HepG2 (cell line): ENCODE measurements at regions not wholly inside any gene's neighbourhood (a gene's known extent, or its start where the extent isn't known, plus 50 kb on each side); places are given as distances from the start of the nearest gene placed in this dataset.

Experiments
- BCL6 ChIP-seq: IDR thresholded peaks from 2 replicates; pipeline ENCODE4 v1.6.1; 2016; ENCODE audit warnings: missing genetic modification reagents, missing compliant biosample characterization
- BHLHE40 ChIP-seq: IDR thresholded peaks from 2 replicates; pipeline ENCODE4 v1.6.1; 2011; ENCODE audit warnings: low read length, improper control_type of control experiment
- DPF2 ChIP-seq: sonication (generic); formaldehyde crosslinking; IDR thresholded peaks from 2 replicates; pipeline ENCODE4 v1.4.0; 2020; ENCODE audit warnings: mild to moderate bottlenecking, low read depth, missing genetic modification reagents, borderline replicate concordance
- FLYWCH1 ChIP-seq: sonication (generic); formaldehyde crosslinking; IDR thresholded peaks from 2 replicates; pipeline ENCODE4 v1.8.1; 2023; ENCODE audit warnings: mild to moderate bottlenecking, missing genetic modification reagents
- GFI1 ChIP-seq: sonication (generic); formaldehyde crosslinking; IDR thresholded peaks from 2 replicates; pipeline ENCODE4 v1.5.0; 2020; ENCODE audit warnings: missing genetic modification reagents, mild to moderate bottlenecking, borderline replicate concordance
- GTF3A ChIP-seq: sonication (generic); formaldehyde crosslinking; conservative IDR thresholded peaks from 2 replicates; pipeline ENCODE4 v1.4.0; 2020; ENCODE audit warnings: mild to moderate bottlenecking, missing genetic modification reagents
- HNF4G ChIP-seq, 2 experiments: sonication (generic) in 1 of 2; formaldehyde crosslinking in 1 of 2; IDR thresholded peaks; 2 replicates each; pipeline versions ENCODE4 v1.4.0 to v1.6.1; 2011 to 2020; ENCODE audit warnings: borderline replicate concordance in 2 of 2, low read depth in 2 of 2, mild to moderate bottlenecking in 2 of 2, low read length in 1 of 2, missing genetic modification reagents in 1 of 2, moderate library complexity in 1 of 2
- IKZF5 ChIP-seq: IDR thresholded peaks from 2 replicates; pipeline ENCODE4 v1.6.1; 2018; ENCODE audit warnings: missing genetic modification reagents, mild to moderate bottlenecking, missing compliant biosample characterization
- ISL2 ChIP-seq: sonication (generic); formaldehyde crosslinking; IDR thresholded peaks from 2 replicates; pipeline ENCODE4 v1.5.0; 2020; ENCODE audit warnings: missing genetic modification reagents
- MBD4 ChIP-seq: IDR thresholded peaks from 2 replicates; pipeline ENCODE4 v1.6.1; 2012; ENCODE audit warnings: low read length, inconsistent platforms, borderline replicate concordance
- NR2F2 ChIP-seq: IDR thresholded peaks from 2 replicates; pipeline ENCODE4 v1.6.1; 2012; ENCODE audit warnings: low read depth, inconsistent platforms, borderline replicate concordance
- PHB2 ChIP-seq: fragments of 450-650 bp; IDR thresholded peaks from 2 replicates; pipeline ENCODE4 v1.6.1; 2018; ENCODE audit not compliant: partially characterized antibody
- PRPF4 ChIP-seq: fragments of 200-400 bp; formaldehyde crosslinking; IDR thresholded peaks from 2 replicates; pipeline ENCODE4 v1.6.1; 2016; ENCODE audit warnings: low read length, low read depth; ENCODE audit not compliant: poor library complexity, severe bottlenecking
- PTBP1 ChIP-seq: fragments of 200-400 bp; formaldehyde crosslinking; IDR thresholded peaks from 2 replicates; pipeline ENCODE4 v1.6.1; 2018; ENCODE audit warnings: low read length, low read depth; ENCODE audit not compliant: poor library complexity, severe bottlenecking
- RBFOX2 ChIP-seq: fragments of 200-400 bp; formaldehyde crosslinking; IDR thresholded peaks from 2 replicates; pipeline ENCODE4 v1.6.1; 2017; ENCODE audit warnings: low read depth, mild to moderate bottlenecking, low read length
- SALL1 ChIP-seq: sonication (generic); formaldehyde crosslinking; IDR thresholded peaks from 2 replicates; pipeline ENCODE4 v1.8.0; 2022; ENCODE audit warnings: mild to moderate bottlenecking, missing genetic modification reagents
- SMC3 ChIP-seq: IDR thresholded peaks from 2 replicates; pipeline ENCODE4 v1.6.1; 2011; ENCODE audit warnings: low read length, improper control_type of control experiment
- SNAPC5 ChIP-seq: sonication (generic); formaldehyde crosslinking; IDR thresholded peaks from 2 replicates; pipeline ENCODE4 v1.8.1; 2023; ENCODE audit warnings: mild to moderate bottlenecking, missing genetic modification reagents, borderline replicate concordance
- TEAD2 ChIP-seq: sonication (generic); formaldehyde crosslinking; IDR thresholded peaks from 2 replicates; pipeline ENCODE4 v1.9.0; 2021; ENCODE audit warnings: missing genetic modification reagents
- TEF ChIP-seq: sonication (generic); formaldehyde crosslinking; IDR thresholded peaks from 2 replicates; pipeline ENCODE4 v1.5.0; 2020; ENCODE audit warnings: missing genetic modification reagents
- ZMYM4 ChIP-seq: sonication (generic); formaldehyde crosslinking; IDR thresholded peaks from 2 replicates; pipeline ENCODE4 v1.8.1; 2023; ENCODE audit warnings: mild to moderate bottlenecking, missing genetic modification reagents
- ZNF496 ChIP-seq: sonication (generic); formaldehyde crosslinking; IDR thresholded peaks from 2 replicates; pipeline ENCODE4 v1.8.1; 2023; ENCODE audit warnings: mild to moderate bottlenecking, moderate library complexity, missing genetic modification reagents; ENCODE audit not compliant: insufficient replicate concordance
- ZNF546 ChIP-seq: sonication (generic); formaldehyde crosslinking; conservative IDR thresholded peaks from 2 replicates; pipeline ENCODE4 v1.8.1; 2023; ENCODE audit warnings: mild to moderate bottlenecking, missing genetic modification reagents
- ZNF780A ChIP-seq: sonication (generic); formaldehyde crosslinking; IDR thresholded peaks from 2 replicates; pipeline ENCODE4 v1.8.0; 2022; ENCODE audit warnings: mild to moderate bottlenecking, missing genetic modification reagents, moderate library complexity
- ZNF83 ChIP-seq: sonication (generic); formaldehyde crosslinking; IDR thresholded peaks from 2 replicates; pipeline ENCODE4 v1.4.0; 2020; ENCODE audit warnings: missing genetic modification reagents, mild to moderate bottlenecking, borderline replicate concordance
- TF ChIP-seq, protein P1 (sequence below): sonication (generic); formaldehyde crosslinking; IDR thresholded peaks from 2 replicates; pipeline ENCODE4 v1.8.0; 2022; ENCODE audit warnings: mild to moderate bottlenecking, missing genetic modification reagents, moderate library complexity
- TF ChIP-seq, protein P2 (sequence below): sonication (generic); formaldehyde crosslinking; IDR thresholded peaks from 2 replicates; pipeline ENCODE4 v1.4.0; 2020; ENCODE audit warnings: missing genetic modification reagents
- TF ChIP-seq, protein P3 (sequence below): sonication (generic); formaldehyde crosslinking; IDR thresholded peaks from 2 replicates; pipeline ENCODE4 v1.4.0; 2020; ENCODE audit warnings: mild to moderate bottlenecking, missing genetic modification reagents

GRCh38 chr3:30498587-30498967 is 107.8 kb upstream of the TGFBR2 start (continued):
- TF ChIP-seq IKZF5, result no peak; the same call in 1 of the 2 replicates
- no peak for TF ChIP-seq BHLHE40
- TF ChIP-seq, protein P1, sequence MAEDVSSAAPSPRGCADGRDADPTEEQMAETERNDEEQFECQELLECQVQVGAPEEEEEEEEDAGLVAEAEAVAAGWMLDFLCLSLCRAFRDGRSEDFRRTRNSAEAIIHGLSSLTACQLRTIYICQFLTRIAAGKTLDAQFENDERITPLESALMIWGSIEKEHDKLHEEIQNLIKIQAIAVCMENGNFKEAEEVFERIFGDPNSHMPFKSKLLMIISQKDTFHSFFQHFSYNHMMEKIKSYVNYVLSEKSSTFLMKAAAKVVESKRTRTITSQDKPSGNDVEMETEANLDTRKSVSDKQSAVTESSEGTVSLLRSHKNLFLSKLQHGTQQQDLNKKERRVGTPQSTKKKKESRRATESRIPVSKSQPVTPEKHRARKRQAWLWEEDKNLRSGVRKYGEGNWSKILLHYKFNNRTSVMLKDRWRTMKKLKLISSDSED (CRISPR knock-in tag), result no peak
- peak; percentile 45 for TF ChIP-seq HNF4G (IDR thresholded peaks at IDR 0.05; ENCODE audit: borderline replicate concordance, low read depth, low read length)
- TF ChIP-seq HNF4G (CRISPR knock-in tag; IDR thresholded peaks at IDR 0.05; ENCODE audit: borderline replicate concordance, low read depth), result no peak
- no peak for TF ChIP-seq ZNF546
- no peak for TF ChIP-seq DPF2 (CRISPR knock-in tag)
- no peak for TF ChIP-seq MBD4
- no peak for TF ChIP-seq FLYWCH1
- no peak for TF ChIP-seq GTF3A (CRISPR knock-in tag)
- TF ChIP-seq, protein P2, sequence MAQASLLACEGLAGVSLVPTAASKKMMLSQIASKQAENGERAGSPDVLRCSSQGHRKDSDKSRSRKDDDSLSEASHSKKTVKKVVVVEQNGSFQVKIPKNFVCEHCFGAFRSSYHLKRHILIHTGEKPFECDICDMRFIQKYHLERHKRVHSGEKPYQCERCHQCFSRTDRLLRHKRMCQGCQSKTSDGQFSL (CRISPR knock-in tag), result no peak
- TF ChIP-seq BCL6 (CRISPR knock-in tag), result peak; percentile 76
- no peak for TF ChIP-seq PRPF4
- peak; percentile 84 for TF ChIP-seq ZMYM4 (CRISPR knock-in tag)
- TF ChIP-seq NR2F2, result no peak
- peak; percentile 80 for TF ChIP-seq SALL1
- TF ChIP-seq TEAD2 (CRISPR knock-in tag), result no peak
- TF ChIP-seq SMC3, result no peak
- no peak for TF ChIP-seq GFI1 (CRISPR knock-in tag)
- TF ChIP-seq PHB2, result no peak
- no peak for TF ChIP-seq TEF (CRISPR knock-in tag)
- TF ChIP-seq ZNF780A (CRISPR knock-in tag), result no peak
- no peak for TF ChIP-seq ZNF496 (CRISPR knock-in tag)
- no peak for TF ChIP-seq PTBP1
- no peak for TF ChIP-seq SNAPC5 (CRISPR knock-in tag)
- TF ChIP-seq ZNF83 (CRISPR knock-in tag), result no peak
- no peak for TF ChIP-seq RBFOX2
- TF ChIP-seq, protein P3, sequence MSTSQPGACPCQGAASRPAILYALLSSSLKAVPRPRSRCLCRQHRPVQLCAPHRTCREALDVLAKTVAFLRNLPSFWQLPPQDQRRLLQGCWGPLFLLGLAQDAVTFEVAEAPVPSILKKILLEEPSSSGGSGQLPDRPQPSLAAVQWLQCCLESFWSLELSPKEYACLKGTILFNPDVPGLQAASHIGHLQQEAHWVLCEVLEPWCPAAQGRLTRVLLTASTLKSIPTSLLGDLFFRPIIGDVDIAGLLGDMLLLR (CRISPR knock-in tag), result no peak
- TF ChIP-seq ISL2 (CRISPR knock-in tag), result no peak
